ENCODE measurements at regions not wholly inside any gene's neighbourhood (a gene's known extent, or its start where the extent isn't known, plus 50 kb on each side); places are given as distances from the start of the nearest gene placed in this dataset.

- Histone ChIP-seq H3K27ac (no peak overlapping the region), H3K4me3 (no peak overlapping the region), H3K4me1 (no peaks in the 10 kb centered on the region), H3K36me3 (no peaks in the 10 kb centered on the region), H3K9me3 (peaks cover 0 to 4% (median 0%) of the 10 kb centered on the region in 11 donors), H3K27me3 (no peaks in the 10 kb centered on the region)
- WGBS, 2 donors, result 75 to 86% methylated on average over 1 of the region's 1 CpG
- DNase-seq (no peak), ATAC-seq (no peak)
- intact Hi-C loops (cut with DNase I), result no loop called here
- no peak for TF ChIP-seq CTCF (IDR thresholded peaks at IDR 0.05)
Measured at GRCh38 chr7:125512373-125512772, 582.7 kb upstream of the POT1 start.

- Histone ChIP-seq H3K4me1 (no peaks in the 10 kb centered on the region), H3K27me3 (no peaks in the 10 kb centered on the region), H3K36me3 (no peaks in the 10 kb centered on the region), H3K27ac (no peak overlapping the region), H3K4me3 (no peak overlapping the region), H3K9me3 (peaks cover 0 to 7% (median 0%) of the 10 kb centered on the region in 11 donors)
- TF ChIP-seq CTCF (IDR thresholded peaks at IDR 0.05), result no peak
- WGBS, 2 donors, result 94 to 95% methylated on average over 5 of the region's 5 CpGs
- intact Hi-C loops (cut with DNase I), result no loop called here
- ATAC-seq (no peak), DNase-seq (no peak)
Measured at GRCh38 chr7:125511310-125511709, 581.7 kb upstream of the POT1 start.

- no peaks in the 10 kb centered on the region for H3K27me3 ChIP-seq
- ATAC-seq (no peak), DNase-seq (no peak)
- H3K9me3 ChIP-seq, result peaks cover 0 to 14% (median 0%) of the 10 kb centered on the region in 11 donors
- no peak overlapping the region for H3K4me3 ChIP-seq
- no peaks in the 10 kb centered on the region for H3K36me3 ChIP-seq
- no peaks in the 10 kb centered on the region for H3K4me1 ChIP-seq
- no peak overlapping the region for H3K27ac ChIP-seq
- TF ChIP-seq CTCF (IDR thresholded peaks at IDR 0.05), result no peak
- WGBS, 2 donors, result 55 to 69% methylated on average over 4 of the region's 4 CpGs
- intact Hi-C loops (cut with DNase I), result no loop called here
Measured at GRCh38 chr7:125506331-125506730, 576.7 kb upstream of the POT1 start.

DNA sequence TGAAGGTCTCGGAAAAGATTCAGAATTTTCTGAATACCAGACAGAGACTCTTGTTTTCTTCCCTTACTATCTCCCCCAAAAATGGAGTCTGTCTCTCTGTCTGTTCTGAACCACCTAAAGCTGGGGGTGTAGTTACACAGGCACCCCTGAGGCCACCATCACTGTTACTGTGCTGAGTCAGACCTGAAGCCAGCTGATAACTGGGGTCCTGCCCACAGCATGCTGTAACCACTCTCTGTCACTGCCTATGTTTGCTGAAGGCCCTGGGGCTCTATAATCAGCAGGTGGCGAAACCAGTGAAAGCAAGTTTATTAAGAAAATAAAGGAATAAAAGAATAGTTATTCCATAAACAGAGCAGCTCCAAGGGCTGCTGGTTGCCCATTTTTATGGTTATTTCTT is 575.2 kb upstream of the POT1 start:
- no peak for DNase-seq
- Histone ChIP-seq H3K9me3 (peaks cover 0 to 19% (median 0%) of the 10 kb centered on the region in 11 donors), H3K4me3 (no peak overlapping the region), H3K27ac (no peak overlapping the region), H3K4me1 (no peaks in the 10 kb centered on the region), H3K36me3 (no peaks in the 10 kb centered on the region), H3K27me3 (no peaks in the 10 kb centered on the region)
- intact Hi-C loops (cut with DNase I), result no loop called here
- TF ChIP-seq CTCF (IDR thresholded peaks at IDR 0.05), result no peak
- 94 to 96% methylated on average over 2 of the region's 2 CpGs for WGBS, 2 donors
- no peak for ATAC-seq

DNA sequence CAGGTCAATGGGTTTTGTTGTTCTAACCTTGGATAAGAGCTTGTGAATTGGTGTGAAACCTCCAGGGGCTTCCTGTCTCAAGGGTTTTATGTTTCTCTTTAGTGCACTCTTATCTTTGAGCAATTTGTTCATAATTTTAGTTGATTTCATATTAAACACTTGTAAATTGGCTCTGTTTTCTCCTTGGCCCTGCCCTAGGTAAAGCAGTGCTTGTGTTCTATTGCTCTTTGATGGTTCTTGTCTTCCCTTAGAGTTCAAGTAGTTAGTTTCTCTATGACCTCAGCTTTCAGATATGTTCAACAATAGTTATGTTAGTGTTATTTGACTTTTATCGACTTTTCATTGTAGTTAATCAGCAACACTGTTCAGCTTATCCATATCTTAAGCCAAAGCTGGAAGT is 566.4 kb upstream of the POT1 start:
- 74 to 88% methylated on average over 1 of the region's 1 CpG for WGBS, 2 donors
- no peak overlapping the region for H3K4me3 ChIP-seq
- intact Hi-C loops (cut with DNase I), result no loop called here
- H3K27ac ChIP-seq, result no peak overlapping the region
- H3K9me3 ChIP-seq, result peaks cover 0 to 15% (median 0%) of the 10 kb centered on the region in 11 donors
- TF ChIP-seq CTCF (IDR thresholded peaks at IDR 0.05), result no peak
- H3K27me3 ChIP-seq, result no peaks in the 10 kb centered on the region
- H3K36me3 ChIP-seq, result no peaks in the 10 kb centered on the region
- DNase-seq (no peak), ATAC-seq (no peak)
- no peaks in the 10 kb centered on the region for H3K4me1 ChIP-seq

All from heart right ventricle (tissue), 16 donors.